GM21825 (cell line): ENCODE measurements at regions not wholly inside any gene's neighbourhood (a gene's known extent, or its start where the extent isn't known, plus 50 kb on each side); places are given as distances from the start of the nearest gene placed in this dataset.
"Not testable (repeated sequence)": the region's sequence is repeated elsewhere in the genome, so short reads cannot be mapped to it uniquely, and the experiment has no call there.

Experiments used
- ATAC-seq: cut with Tn5 transposase; IDR thresholded peaks from one replicate; pipeline ENCODE4 v1.9.1; 2021; ENCODE audit warnings: mild to moderate bottlenecking, moderate library complexity; ENCODE audit not compliant: unreplicated experiment

DNA sequence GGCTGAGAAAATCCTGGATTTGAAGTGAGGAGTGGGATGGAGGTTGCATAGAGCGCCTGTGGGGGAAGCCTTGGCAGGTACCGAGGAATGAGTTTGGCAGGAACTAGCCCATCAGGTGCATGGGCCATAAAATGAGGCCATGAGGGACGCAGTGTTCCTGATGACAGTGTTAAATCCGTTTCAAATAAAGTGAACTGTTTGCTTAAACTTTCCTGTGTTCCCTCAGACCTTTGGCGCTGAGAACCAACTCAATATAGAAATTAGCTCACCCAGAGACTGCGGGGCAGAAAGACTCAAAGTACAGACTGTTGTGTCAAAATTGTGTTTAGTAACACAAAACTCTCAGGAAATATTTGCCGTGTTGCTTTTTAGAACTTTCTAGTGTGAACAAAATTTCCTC is 250.0 kb upstream of the NR3C2 start:
- no peak for ATAC-seq

DNA sequence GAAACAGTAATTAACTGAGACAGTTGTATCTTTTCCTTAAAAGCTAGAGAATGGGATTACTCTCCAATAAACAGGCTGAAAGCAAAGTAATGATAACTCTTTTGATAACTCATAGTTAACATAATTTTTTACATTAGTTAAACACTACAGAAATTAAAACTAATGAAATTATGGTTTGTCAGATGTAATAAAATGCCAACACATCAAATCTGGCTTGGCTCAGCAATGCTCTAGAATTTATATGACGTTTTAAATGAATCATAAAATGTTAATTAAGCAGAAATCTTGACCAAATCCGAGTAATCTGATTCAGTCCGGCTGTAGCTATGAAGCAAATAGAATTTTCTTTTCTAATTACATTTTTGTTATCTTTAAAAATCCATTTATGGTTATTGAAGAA is 244.2 kb upstream of the NR3C2 start:
- ATAC-seq = no peak

DNA sequence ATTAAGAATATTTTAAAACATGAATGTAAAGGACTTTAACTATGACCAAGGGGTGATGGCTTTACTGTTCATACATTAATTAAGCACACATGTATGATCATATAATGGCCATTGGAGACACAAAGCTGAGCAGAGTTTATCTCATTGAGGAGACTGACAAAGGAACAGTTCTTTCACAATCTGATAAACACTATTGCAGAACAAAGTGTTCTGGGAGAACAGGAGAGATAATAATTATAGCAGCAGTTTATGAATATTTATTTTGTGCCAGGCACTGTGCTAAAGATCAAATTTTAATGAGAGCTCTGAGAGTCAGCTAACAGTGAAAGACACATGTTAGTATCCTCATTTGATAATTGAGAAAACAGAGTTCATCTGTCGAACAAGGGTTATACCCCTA is 242.4 kb upstream of the NR3C2 start:
- no peak for ATAC-seq

DNA sequence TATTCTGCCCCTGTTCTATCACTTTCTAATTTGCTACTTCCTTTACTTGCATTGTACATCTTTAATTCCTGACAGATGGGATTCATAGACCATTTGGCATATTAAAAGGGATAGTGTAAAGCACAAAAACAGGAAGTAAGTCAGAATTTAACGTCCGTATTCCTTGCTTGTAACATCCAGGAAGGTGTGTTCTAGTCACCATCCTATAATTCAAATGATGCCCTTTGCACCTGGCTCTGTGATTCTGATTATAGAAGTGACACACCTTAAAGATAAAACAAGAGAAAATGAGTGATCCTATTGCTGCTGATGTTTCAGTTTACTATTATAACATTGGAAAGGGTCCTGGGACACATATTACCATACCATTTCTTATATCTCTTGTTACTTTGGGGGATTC is 238.7 kb upstream of the NR3C2 start:
- no peak for ATAC-seq

DNA sequence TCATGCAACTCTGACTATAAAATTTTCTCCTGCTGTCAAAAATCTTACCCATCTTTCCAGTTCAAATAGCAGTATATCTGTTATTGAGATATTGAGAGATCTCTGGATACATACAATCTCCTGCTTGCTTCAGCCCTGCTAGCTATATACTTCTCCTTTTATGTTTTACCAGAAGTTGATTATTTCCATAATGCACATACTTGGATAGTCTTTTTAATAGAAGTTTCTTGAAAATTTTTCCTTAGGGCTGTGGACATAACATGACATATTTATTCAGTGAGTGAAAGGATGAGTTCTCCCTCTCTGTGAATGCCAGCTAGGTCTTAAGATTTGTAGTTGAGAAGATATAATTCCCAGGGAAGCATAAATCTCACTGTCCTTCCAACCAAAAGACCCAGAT is 234.1 kb upstream of the NR3C2 start:
- no peak for ATAC-seq

DNA sequence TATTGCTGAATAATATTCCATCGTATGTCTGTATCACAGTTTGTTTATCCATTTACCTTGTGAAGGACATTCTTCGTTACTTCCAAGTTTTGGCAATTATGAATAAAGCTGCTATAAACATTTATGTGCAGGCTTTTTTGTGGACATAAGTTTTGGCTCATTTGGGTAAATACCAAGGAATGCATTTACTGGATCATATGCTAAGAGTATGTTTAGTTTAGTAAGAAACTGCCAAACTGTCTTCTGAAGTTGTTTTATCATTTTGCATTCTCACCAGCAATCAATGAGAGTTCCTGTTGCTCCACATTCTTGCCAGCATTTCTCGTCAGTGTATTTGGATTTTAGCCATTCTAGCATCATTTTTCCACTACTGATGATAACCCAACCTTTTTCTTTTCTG is 232.7 kb upstream of the NR3C2 start:
- no peak for ATAC-seq

DNA sequence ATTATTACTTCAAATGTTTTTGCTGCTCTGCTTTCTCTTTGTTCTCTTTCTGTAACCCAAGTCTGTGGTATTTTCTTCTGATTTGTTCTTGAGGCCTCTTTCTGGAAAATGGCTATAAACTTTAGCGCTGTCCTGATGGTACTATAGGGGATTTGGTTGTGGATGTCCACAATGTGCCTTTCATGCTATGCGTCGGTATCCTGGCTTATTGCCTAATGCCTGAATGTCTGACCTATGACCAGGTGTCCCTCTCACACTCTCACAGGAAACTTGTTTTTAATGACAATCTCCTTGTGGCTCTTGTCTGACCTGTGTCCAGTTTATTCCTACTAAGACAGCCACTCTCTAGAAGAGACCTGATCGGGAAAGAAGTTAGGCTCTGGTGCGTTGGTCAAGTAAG is 222.4 kb upstream of the NR3C2 start:
- no peak for ATAC-seq

DNA sequence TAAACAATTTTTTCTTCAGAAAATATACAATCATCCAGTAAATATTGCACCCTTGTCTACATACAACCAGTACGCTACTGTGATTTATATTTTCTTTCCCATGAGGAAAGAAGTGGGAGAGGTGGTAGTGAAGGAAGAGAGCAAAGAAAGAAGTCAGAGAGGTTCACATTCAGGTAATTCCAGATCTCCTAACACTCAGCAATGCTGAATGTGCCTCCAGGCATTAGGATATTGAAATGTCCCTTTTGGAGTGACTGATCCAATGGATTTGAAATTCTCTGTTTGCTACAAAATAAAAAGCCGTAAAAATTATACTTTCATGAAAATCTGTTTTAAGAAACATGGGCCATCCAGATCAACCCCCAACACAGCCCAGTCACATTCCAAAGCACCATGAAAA is 211.9 kb upstream of the NR3C2 start:
- no peak for ATAC-seq

DNA sequence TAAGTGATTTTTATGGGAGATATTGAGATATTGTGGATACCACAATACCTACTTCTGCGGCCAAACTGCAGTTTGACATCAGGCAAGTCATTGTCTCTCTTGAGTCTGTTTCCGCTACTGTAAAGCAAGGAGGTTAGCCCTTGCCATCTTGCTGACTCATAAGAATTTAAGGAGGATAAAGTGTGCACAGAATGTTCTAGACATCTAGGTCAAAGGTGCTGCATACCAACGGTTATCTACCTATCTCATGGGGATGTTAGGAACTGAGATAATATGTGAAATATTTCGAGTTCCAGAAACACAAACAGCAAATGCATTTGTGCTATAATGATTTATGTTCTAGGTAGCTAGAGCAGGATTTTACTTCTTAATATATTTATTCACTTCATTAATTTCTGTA is 211.5 kb upstream of the NR3C2 start:
- no peak for ATAC-seq

DNA sequence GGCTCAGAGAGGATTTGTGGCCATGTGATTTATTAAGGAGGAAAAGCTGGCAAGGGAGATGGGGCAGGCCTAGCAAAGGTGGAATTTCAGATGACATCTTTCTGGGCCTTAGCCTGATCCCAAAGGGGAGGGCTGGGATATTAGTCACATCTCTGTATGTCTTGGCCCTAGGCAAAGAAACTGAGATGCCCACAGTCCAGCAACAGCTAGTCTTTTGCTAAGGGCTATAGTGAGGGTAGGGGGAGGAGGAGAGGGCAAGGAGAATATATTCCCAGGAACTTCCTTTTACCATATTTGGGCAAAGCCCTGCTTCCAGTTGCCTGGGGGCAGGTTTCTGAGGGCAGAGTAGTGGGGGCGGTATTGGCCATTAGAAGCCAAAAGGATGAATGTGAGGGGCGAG is 209.8 kb upstream of the NR3C2 start:
- no peak for ATAC-seq

DNA sequence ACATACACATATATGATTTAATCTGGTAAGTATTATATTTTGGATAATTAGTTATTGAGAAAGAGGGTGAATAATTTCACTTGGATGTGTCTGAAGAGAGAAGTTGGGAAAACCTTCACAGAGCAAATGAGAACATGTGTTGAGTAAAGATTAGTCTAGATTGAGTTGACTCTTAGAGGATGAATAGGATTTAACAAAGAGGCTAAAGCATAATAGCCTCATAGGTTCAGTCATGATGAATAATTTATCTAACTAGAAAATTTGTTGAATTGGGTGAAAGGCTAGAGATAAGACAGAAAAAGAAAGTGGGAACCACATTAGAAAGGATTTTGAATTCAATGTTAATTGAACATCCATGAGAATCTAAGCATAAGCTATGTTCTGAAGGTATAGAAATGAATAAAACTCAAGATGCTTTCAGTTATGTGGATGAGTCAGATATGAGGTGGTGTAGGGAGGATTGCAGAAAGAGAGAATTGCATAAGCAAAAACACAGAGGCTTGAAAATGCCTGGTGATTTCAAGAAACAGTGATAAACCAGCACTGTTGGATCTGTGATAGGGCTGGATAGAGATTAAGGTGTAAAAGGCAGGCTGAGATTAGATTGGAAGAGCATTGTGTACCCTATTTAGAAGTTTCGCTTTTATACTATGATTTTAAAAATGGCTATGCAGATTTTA is 207.6 kb upstream of the NR3C2 start:
- ATAC-seq = no peak

DNA sequence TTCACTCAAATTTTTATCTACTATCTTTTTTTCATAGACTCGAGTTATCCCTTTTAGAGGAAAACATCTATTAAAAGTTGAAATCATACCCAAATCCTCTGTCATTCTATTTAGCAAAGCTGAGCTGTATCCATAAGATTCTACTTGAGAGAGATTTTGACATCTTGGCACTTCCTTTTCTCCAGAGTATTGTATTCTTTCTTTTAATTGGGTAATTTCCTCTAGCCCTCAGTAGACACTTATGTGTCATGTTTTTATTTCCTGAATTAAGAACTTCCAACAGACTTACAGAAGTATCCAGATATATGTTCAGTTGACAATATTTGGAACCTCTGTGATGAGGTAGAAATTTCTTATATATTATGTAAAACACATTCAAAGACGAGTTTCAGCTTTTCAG is 201.6 kb upstream of the NR3C2 start:
- no peak for ATAC-seq

DNA sequence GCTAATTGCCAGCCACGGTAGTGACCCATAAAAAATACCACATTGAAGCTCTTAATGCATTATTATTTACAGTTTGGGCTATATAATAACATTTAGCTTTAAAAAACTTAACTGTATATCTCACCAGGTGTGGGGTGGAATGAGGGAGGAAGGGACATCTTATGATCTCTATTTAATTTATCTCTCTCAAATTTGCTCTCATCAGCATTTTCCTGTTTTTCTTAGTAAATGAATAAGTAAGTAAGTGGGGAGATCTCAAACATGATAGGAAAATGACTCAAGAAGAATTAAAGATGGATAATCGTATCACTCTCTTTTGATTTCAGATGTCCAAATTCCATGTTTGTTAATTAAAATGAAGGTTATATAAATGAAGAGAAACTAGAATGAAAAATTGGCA is 200.7 kb upstream of the NR3C2 start:
- no peak for ATAC-seq

DNA sequence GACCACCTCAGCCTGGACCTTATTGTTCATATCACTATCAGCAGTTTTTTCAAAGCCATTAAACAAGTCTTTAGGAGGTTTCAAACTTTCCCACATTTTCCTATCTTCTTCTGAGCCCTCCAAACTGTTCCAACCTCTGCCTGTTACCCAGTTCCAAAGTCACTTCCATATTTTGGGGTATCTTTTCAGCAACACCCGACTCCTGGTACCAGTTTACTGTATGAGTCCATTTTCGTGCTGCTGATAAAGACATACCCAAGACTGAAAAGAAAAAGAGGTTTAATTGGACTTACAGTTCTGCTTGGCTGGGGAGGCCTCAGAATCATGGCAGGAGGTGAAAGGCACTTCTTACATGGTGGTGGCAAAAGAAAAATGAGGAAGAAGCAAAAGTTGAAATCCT is 195.9 kb upstream of the NR3C2 start:
- ATAC-seq = not testable (repeated sequence)

DNA sequence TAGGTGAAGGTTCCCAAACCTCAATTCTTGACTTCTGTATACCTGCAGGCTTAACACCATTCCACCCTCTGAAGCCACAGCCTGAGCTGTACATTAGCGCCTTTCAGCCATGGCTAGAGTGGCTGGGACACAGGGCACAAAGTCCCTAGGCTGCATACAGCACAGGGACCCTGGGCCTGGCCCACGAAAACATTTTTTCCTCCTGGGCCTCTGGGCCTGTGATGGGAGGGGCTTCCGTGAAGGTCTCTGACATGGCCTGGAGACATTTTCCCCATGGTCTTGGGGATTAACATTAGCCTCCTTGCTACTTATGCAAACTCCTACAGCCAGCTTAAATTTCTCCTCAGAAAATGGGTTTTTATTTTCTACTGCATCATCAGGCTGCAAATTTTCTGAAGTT is 195.2 kb upstream of the NR3C2 start:
- ATAC-seq = not testable (repeated sequence)

DNA sequence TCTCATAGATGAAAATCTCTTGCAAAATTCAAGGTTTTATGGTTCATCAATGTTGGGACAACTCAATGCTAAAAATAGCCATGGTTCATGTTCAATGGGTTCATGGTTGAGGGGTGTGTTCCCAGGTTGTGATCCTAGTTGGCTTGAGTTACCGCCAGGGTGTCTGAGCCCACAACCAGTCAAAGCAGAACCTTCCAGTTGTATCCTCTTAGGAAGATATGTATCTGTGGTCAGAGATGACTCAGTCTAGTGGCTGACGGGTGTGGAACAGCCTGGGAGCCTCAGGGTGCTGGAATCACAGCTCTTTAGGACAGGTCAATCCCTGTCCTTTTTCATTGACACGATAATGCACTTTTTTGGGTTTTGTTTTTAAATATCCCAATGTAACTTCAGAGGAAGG is 192.3 kb upstream of the NR3C2 start:
- no peak for ATAC-seq

DNA sequence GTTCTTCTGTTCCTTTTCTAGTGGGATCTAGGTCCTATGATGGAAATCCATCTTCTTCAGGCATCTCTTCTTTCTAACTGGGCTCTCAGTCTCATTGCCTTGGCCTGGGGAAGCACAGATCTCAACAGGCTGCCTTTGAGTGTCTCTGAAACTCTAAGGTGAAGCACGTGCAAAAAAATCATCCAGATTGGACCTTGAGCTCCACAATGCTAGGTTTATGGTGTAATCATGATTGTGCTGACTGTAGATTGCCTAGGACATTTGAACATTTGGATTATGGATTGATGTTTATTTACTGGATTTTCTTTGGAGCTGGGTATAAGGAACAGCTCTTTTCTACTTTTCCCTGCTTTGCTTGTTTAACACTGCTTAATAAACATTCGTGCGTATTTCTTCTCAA is 191.5 kb upstream of the NR3C2 start:
- no peak for ATAC-seq

DNA sequence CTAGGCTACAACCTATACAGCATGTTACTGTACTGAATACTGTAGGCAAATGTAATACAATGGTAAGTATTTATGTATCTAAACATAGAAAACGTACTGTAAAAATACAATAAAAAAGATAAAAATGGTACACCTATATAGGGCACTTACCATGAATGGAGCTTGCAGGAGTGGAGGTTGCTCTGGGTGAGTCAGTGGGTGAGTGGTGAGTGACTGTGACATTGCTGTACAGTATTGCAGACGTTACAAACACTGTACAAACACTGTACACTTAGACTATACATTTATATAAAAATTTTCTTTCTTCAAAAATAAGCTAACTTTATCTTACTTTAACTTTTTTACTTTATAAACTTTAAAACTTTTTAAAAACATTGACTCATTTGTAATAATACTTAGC is 190.3 kb upstream of the NR3C2 start:
- no peak for ATAC-seq

DNA sequence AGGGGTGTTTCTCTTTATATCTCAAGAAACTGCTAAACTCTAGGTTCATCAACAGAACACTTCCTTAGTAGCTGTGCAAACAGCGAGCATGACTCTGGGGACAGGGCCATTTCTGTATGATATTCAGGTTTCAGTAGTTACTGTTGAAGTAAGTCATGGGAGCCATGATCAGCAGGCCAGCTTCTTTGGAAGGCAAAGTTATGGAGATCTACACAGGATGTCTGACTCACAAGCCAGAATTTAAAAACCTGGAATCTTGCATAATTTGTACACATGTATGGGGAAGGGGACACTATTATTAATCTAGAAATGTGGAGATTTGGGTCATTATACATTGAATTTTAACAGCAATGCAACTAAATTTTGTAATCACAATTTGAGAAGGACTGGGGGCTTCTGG is 187.8 kb upstream of the NR3C2 start:
- ATAC-seq = no peak

DNA sequence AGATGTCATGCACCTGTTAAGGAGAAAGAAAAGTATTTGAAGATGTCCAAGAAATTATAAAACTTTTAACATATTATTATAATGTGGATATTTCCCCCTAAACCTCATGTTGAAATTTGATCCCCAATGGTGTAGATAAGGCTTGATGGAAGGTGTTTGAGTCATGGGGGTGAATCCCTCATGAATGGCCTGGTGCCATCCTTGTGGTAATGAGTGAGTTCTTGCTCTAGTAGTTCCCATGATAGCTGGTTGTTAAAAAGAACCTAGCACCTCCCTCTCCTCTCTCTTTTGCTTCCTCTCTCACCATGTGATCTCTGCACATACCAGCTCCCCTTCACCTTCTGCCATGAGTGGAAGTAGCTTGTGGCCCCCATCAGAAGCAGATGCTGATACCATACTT is 176.6 kb upstream of the NR3C2 start:
- ATAC-seq = no peak

DNA sequence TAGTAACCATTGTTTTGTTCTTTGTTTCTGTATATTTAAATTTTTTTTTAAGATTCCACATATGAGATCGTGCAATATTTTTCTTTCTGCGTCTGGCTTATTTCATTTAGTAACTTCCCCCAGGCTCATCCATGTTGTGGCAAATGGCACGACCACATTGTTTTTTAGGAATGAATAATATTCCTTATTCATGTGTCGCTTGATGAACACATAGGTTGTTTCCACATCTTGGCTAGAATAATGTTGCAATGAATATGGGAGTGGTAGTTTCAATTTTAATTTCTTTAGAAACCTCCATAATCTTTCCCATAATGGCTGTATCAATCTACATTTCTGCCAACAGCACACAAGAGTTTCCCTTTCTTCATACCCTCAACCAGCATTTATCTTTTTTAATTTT is 166.8 kb upstream of the NR3C2 start:
- no peak for ATAC-seq

DNA sequence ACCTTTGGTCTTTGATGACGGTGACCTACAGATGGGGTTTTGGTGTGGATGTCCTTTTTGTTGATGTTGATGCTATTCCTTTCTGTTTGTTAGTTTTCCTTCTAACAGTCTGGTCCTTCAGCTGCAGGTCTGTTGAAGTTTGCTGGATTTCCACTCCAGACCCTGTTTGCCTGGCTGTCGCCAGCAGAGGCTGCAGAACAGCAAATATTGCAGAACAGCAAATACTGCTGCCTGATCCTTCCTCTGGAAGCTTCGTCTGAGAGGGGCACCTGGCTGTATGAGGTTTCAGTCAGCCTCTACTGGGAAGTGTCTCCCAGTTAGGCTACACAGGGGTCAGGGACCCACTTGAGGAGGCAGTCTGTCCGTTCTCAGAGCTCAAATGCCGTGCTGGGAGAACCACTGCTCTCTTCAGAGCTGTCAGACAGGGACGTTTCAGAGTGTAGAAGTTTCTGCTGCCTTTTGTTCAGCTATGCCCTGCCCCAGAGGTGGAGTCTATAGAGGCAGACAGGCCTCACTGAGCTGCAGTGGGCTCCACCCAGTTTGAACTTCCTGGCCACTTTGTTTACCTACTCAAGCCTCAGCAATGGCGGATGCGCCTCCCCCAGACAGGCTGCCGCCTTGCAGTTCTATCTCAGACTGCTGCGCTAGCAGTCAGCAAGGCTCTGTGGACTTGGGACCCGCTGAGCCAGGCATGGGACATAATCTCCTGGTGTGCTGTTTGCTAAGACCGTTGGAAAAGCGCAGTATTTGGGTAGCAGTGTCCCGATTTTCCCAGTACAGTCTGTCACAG is 156.4 kb upstream of the NR3C2 start:
- ATAC-seq = not testable (repeated sequence)

DNA sequence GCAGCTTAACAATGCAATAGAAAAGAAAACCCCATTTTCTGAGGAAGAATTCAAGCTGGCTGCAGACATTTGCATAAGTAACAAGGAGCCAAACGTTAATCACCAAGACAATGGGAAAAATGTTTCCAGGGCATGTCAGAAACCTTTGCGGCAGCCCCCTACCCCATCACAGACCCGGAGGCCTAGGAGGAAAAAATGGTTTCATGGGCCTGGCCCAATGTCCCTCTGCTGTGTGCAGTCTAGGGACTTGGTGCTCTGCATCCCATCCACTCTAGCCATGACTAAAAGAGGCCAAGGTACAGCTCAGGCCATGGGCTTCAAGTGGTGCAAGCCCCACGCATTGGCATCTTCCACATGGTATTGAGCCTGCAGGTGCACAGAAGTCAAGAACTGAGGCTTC is 147.0 kb upstream of the NR3C2 start:
- ATAC-seq = no peak
